HFFc6 (cell line): ENCODE measurements at regions not wholly inside any gene's neighbourhood (a gene's known extent, or its start where the extent isn't known, plus 50 kb on each side); places are given as distances from the start of the nearest gene placed in this dataset.

Experiments used
- DNase-seq: peaks from one replicate; pipeline ENCODE4 v3.0.0-alpha.2; 2018
- H3K27ac Mint-ChIP-seq: 2 replicates; pipeline ENCODE4 v1.8.0; 2020; ENCODE audit warnings: mild to moderate bottlenecking, mixed read lengths
- H3K27me3 Mint-ChIP-seq: 2 replicates; pipeline ENCODE4 v1.8.0; 2021; ENCODE audit warnings: mild to moderate bottlenecking, moderate library complexity, mixed read lengths; ENCODE audit not compliant: insufficient read depth
- H3K36me3 Mint-ChIP-seq: 2 replicates; pipeline ENCODE4 v1.8.0; 2021; ENCODE audit warnings: low read depth, mixed read lengths
- H3K4me1 Mint-ChIP-seq: 2 replicates; pipeline ENCODE4 v1.8.0; 2020; ENCODE audit warnings: low read depth, mixed read lengths
- H3K4me3 Mint-ChIP-seq: 2 replicates; pipeline ENCODE4 v1.8.0; 2020; ENCODE audit warnings: mild to moderate bottlenecking, moderate library complexity, mixed read lengths
- H3K9me3 Mint-ChIP-seq: 2 replicates; pipeline ENCODE4 v1.8.0; 2020; ENCODE audit warnings: mild to moderate bottlenecking, mixed read lengths
- CTCF ChIP-seq: fragments of 200-600 bp; sonication (generic); IDR thresholded peaks from 2 replicates; pipeline ENCODE4 v1.5.0; 2021; ENCODE audit warnings: antibody characterized with exemption, mild to moderate bottlenecking

DNA sequence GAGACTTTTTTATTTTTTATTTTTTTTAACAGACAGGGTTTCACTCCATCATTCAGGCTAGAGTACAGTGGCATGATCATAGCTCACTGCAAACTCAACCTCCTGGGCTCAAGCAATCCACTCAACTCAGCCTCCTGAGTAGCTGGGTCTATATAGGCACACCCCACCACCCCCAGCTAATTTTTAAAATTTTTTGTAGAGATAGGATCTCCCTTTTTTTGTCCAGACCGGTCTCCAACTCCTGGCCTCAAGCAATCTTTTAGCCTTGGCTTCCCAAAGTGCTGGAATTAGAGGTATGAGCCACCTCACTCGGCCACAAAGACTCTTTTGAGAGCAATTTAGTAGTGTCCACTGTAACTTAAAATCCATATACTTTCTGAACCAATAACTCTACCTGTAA lies 103.3 kb upstream of the DST start:
- TF ChIP-seq CTCF: no peak
- peak overlapping the region; percentile 0; the same call in 1 of the 2 replicates for H3K4me3 Mint-ChIP-seq
- no peaks in the 10 kb centered on the region for H3K9me3 Mint-ChIP-seq
- peaks cover 27% of the 10 kb centered on the region for H3K36me3 Mint-ChIP-seq
- no peak for DNase-seq
- peak overlapping the region; percentile 84 for H3K27ac Mint-ChIP-seq
- peaks cover 100% of the 10 kb centered on the region for H3K4me1 Mint-ChIP-seq
- H3K27me3 Mint-ChIP-seq: peaks cover 3% of the 10 kb centered on the region

DNA sequence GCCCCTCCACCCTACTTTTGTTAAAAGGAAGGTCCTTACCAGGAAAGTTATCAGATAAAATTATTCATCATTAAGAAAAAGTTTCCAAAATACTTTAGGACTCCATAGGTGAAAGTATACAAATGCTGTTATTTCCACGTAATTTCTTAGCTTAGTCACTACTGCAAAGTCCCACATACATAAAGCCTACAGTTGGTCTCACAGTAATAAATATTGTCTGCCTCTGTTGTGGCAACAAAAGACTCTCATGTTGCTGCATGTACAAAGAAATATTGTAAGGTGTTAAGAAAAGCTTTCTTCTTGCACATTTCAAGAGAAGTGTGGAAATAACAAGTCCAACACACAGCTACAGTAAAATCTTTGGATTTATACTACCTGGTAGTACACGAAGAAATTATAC lies 102.4 kb upstream of the DST start:
- Mint-ChIP-seq H3K4me1 (peaks cover 98% of the 10 kb centered on the region), H3K27ac (peak overlapping the region; percentile 84), H3K36me3 (peaks cover 23% of the 10 kb centered on the region), H3K27me3 (peaks cover 3% of the 10 kb centered on the region), H3K9me3 (no peaks in the 10 kb centered on the region), H3K4me3 (no peak overlapping the region)
- no peak for DNase-seq
- no peak for TF ChIP-seq CTCF

DNA sequence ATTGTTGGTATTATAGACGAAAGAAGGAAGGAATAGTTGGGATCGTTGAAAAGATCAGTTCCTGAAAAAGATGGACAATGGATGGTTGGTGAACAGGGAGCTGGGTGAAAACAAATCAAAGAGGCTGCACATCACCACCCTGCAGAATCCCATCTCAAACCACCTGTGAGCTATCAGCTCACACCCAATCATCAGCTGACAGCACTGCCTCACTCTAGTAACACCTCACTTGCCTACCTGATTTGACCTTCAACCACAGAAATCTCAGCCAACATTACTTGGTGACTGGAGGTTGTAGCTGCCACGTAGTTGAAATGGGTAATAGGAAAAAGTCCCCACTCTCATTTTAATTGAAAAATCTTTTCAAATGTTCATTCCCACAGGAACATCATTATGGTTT lies 101.8 kb upstream of the DST start:
- peak overlapping the region; percentile 74 for H3K27ac Mint-ChIP-seq
- H3K4me3 Mint-ChIP-seq: no peak overlapping the region; the same call in 1 of the 2 replicates
- no peaks in the 10 kb centered on the region for H3K9me3 Mint-ChIP-seq
- TF ChIP-seq CTCF: no peak
- H3K4me1 Mint-ChIP-seq: peaks cover 97% of the 10 kb centered on the region
- peaks cover 21% of the 10 kb centered on the region for H3K36me3 Mint-ChIP-seq
- peaks cover 3% of the 10 kb centered on the region for H3K27me3 Mint-ChIP-seq
- no peak for DNase-seq

GRCh38 chr6:56742122-56742791 lies 99.6 kb upstream of the DST start:
- DNase-seq: no peak
- TF ChIP-seq CTCF: no peak
- H3K36me3 Mint-ChIP-seq: peaks cover 25% of the 10 kb centered on the region
- no peaks in the 10 kb centered on the region for H3K9me3 Mint-ChIP-seq
- peaks cover 79% of the 10 kb centered on the region for H3K4me1 Mint-ChIP-seq
- peak overlapping the region; percentile 68 for H3K4me3 Mint-ChIP-seq
- peak overlapping the region; percentile 55 for H3K27ac Mint-ChIP-seq
- peaks cover 2% of the 10 kb centered on the region; the same call in 1 of the 2 replicates for H3K27me3 Mint-ChIP-seq

- Mint-ChIP-seq H3K9me3 (no peaks in the 10 kb centered on the region), H3K36me3 (peaks cover 25% of the 10 kb centered on the region), H3K4me3 (peak overlapping the region; percentile 68; the same call in 1 of the 2 replicates), H3K27me3 (peaks cover 2% of the 10 kb centered on the region; the same call in 1 of the 2 replicates), H3K27ac (peak overlapping the region; percentile 67), H3K4me1 (peaks cover 75% of the 10 kb centered on the region)
- no peak for TF ChIP-seq CTCF
- no peak for DNase-seq
Observed at GRCh38 chr6:56741472-56741871, 98.8 kb upstream of the DST start.
